MM.1S (cell line): ENCODE measurements at regions not wholly inside any gene's neighbourhood (a gene's known extent, or its start where the extent isn't known, plus 50 kb on each side); places are given as distances from the start of the nearest gene placed in this dataset.

ENCODE experiments used
- DNase-seq: peaks from one replicate; pipeline ENCODE4 v3.0.0-alpha.2; 2015
- H2AFZ ChIP-seq: fragments of 300-600 bp; sonication (generic); 2 replicates; pipeline ENCODE4 v1.6.0; 2016; ENCODE audit warnings: antibody characterized with exemption, low read length
- H3F3A ChIP-seq: fragments of 300-600 bp; sonication (generic); 2 replicates; pipeline ENCODE4 v1.6.1; 2016; ENCODE audit warnings: mild to moderate bottlenecking, antibody characterized with exemption, low read length, moderate library complexity, mixed read lengths; ENCODE audit not compliant: insufficient read depth
- H3K27ac ChIP-seq: fragments of 300-600 bp; sonication (generic); 2 replicates; pipeline ENCODE4 v1.5.1; 2016; ENCODE audit warnings: mild to moderate bottlenecking, low read length
- H3K27me3 ChIP-seq: fragments of 300-600 bp; sonication (generic); replicated peaks from 2 replicates; pipeline ENCODE4 v1.6.0; 2016; ENCODE audit warnings: low read length; ENCODE audit not compliant: insufficient read depth
- H3K36me3 ChIP-seq: fragments of 300-600 bp; sonication (generic); replicated peaks from 2 replicates; pipeline ENCODE4 v1.6.1; 2016; ENCODE audit warnings: mild to moderate bottlenecking, low read length, mixed read lengths; ENCODE audit not compliant: insufficient read depth
- H3K4me1 ChIP-seq: fragments of 300-600 bp; sonication (generic); 2 replicates; pipeline ENCODE4 v1.6.1; 2016; ENCODE audit warnings: low read length, mixed read lengths
- H3K4me2 ChIP-seq: fragments of 300-600 bp; sonication (generic); 2 replicates; pipeline ENCODE4 v1.6.0; 2016; ENCODE audit warnings: low read depth, low read length
- H3K4me3 ChIP-seq: fragments of 300-600 bp; sonication (generic); 2 replicates; pipeline ENCODE4 v1.5.1; 2016; ENCODE audit warnings: low read length, mixed read lengths
- H3K79me2 ChIP-seq: fragments of 300-600 bp; sonication (generic); 2 replicates; pipeline ENCODE4 v1.6.1; 2016; ENCODE audit warnings: mixed run types, low read length, mixed read lengths
- H3K9ac ChIP-seq: fragments of 300-600 bp; sonication (generic); 2 replicates; pipeline ENCODE4 v1.6.1; 2016; ENCODE audit warnings: low read length, mixed read lengths
- H3K9me2 ChIP-seq: fragments of 300-600 bp; sonication (generic); replicated peaks from 2 replicates; pipeline ENCODE4 v1.6.1; 2016; ENCODE audit warnings: mild to moderate bottlenecking, low read length, mixed read lengths; ENCODE audit not compliant: insufficient read depth
- H3K9me3 ChIP-seq: fragments of 300-600 bp; sonication (generic); replicated peaks from 2 replicates; pipeline ENCODE4 v1.6.1; 2016; ENCODE audit warnings: mild to moderate bottlenecking, low read length, mixed read lengths; ENCODE audit not compliant: insufficient read depth
- H4K20me1 ChIP-seq: fragments of 300-600 bp; sonication (generic); 2 replicates; pipeline ENCODE4 v1.6.1; 2016; ENCODE audit warnings: mild to moderate bottlenecking, low read length, moderate library complexity, mixed read lengths; ENCODE audit not compliant: insufficient read depth
- EZH2 ChIP-seq: fragments of 300-600 bp; sonication (generic); optimal IDR thresholded peaks from 2 replicates; pipeline ENCODE3; 2017; ENCODE audit warnings: low read depth, mild to moderate bottlenecking, antibody characterized with exemption, low read length, mixed read lengths
- EZH2phosphoT487 ChIP-seq: fragments of 300-600 bp; sonication (generic); IDR thresholded peaks from 2 replicates; pipeline ENCODE4 v1.6.1; 2018; ENCODE audit warnings: antibody characterized with exemption, low read length
- TF ChIP-seq, protein P1 (sequence below): fragments of 300-600 bp; sonication (generic); IDR thresholded peaks from 2 replicates; pipeline ENCODE4 v1.5.1; 2016; ENCODE audit warnings: antibody characterized with exemption, low read length, mixed read lengths

GRCh38 chr5:68873198-68873597, 220.6 kb upstream of the SLC30A5 start:
- Histone ChIP-seq H3K36me3 (no peaks in the 10 kb centered on the region), H3K27me3 (no peaks in the 10 kb centered on the region), H3K27ac (no peak overlapping the region), H3F3A (no peaks in the 10 kb centered on the region), H3K9me2 (no peaks in the 10 kb centered on the region), H3K9ac (no peak overlapping the region), H3K4me2 (no peak overlapping the region), H4K20me1 (no peaks in the 10 kb centered on the region), H3K4me3 (no peak overlapping the region), H2AFZ (no peak overlapping the region), H3K9me3 (no peaks in the 10 kb centered on the region), H3K4me1 (no peaks in the 10 kb centered on the region), H3K79me2 (no peaks in the 10 kb centered on the region)
- DNase-seq: no peak
- TF ChIP-seq, protein P1, sequence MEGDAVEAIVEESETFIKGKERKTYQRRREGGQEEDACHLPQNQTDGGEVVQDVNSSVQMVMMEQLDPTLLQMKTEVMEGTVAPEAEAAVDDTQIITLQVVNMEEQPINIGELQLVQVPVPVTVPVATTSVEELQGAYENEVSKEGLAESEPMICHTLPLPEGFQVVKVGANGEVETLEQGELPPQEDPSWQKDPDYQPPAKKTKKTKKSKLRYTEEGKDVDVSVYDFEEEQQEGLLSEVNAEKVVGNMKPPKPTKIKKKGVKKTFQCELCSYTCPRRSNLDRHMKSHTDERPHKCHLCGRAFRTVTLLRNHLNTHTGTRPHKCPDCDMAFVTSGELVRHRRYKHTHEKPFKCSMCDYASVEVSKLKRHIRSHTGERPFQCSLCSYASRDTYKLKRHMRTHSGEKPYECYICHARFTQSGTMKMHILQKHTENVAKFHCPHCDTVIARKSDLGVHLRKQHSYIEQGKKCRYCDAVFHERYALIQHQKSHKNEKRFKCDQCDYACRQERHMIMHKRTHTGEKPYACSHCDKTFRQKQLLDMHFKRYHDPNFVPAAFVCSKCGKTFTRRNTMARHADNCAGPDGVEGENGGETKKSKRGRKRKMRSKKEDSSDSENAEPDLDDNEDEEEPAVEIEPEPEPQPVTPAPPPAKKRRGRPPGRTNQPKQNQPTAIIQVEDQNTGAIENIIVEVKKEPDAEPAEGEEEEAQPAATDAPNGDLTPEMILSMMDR: no peak
- no peak for TF ChIP-seq EZH2phosphoT487
- no peak for TF ChIP-seq EZH2

- Histone ChIP-seq H3K4me1 (no peaks in the 10 kb centered on the region), H3K27ac (no peak overlapping the region), H3K27me3 (no peaks in the 10 kb centered on the region), H3F3A (no peaks in the 10 kb centered on the region), H3K9me3 (no peaks in the 10 kb centered on the region), H3K9me2 (no peaks in the 10 kb centered on the region), H3K36me3 (no peaks in the 10 kb centered on the region), H3K4me2 (no peak overlapping the region), H3K4me3 (no peak overlapping the region), H4K20me1 (no peaks in the 10 kb centered on the region), H3K79me2 (no peaks in the 10 kb centered on the region), H2AFZ (no peak overlapping the region), H3K9ac (no peak overlapping the region)
- no peak for DNase-seq
- TF ChIP-seq, protein P1: no peak
- TF ChIP-seq EZH2phosphoT487: no peak
Measured at GRCh38 chr5:68875351-68875750, 218.5 kb upstream of the SLC30A5 start.

DNA sequence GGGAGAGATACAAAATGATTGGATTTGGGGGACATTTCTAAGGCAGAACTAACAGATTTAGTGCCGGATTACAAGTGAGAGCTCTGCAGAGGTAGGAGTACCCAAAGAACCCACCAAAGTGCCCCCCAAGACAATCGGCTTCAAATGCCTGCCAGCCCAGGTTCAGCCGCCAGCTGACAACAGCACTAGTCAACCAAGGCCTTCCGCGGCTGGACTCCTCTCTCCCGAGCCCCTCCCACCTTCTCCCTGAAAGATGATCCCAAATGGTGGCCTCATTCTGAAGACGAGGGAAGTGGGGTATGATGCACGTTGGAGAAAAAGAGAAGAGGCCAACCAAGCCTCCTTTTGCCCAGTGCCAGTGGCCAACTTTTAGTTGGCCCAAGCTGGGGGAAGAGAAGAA, 210.4 kb upstream of the SLC30A5 start:
- no peak for DNase-seq

More for the DNA sequence above, 210.4 kb upstream of the SLC30A5 start:
- H3F3A ChIP-seq: no peaks in the 10 kb centered on the region
- H3K9me3 ChIP-seq: no peaks in the 10 kb centered on the region
- no peak overlapping the region for H3K4me3 ChIP-seq
- H3K4me1 ChIP-seq: no peaks in the 10 kb centered on the region
- no peaks in the 10 kb centered on the region for H4K20me1 ChIP-seq
- H3K27me3 ChIP-seq: no peaks in the 10 kb centered on the region
- H2AFZ ChIP-seq: no peak overlapping the region
- TF ChIP-seq EZH2: no peak
- TF ChIP-seq EZH2phosphoT487: no peak
- TF ChIP-seq, protein P1: no peak
- H3K79me2 ChIP-seq: no peaks in the 10 kb centered on the region
- H3K27ac ChIP-seq: no peak overlapping the region
- H3K9me2 ChIP-seq: no peaks in the 10 kb centered on the region
- no peak overlapping the region for H3K9ac ChIP-seq
- no peaks in the 10 kb centered on the region for H3K36me3 ChIP-seq
- H3K4me2 ChIP-seq: no peak overlapping the region
